Keratinocyte (primary cell): ENCODE measurements at regions not wholly inside any gene's neighbourhood (a gene's known extent, or its start where the extent isn't known, plus 50 kb on each side); places are given as distances from the start of the nearest gene placed in this dataset.

Source experiments
- DNase-seq: peaks from one replicate; pipeline ENCODE4 v3.0.0-alpha.2; 2011; ENCODE audit warnings: low read depth, missing footprints, low spot score
- FAIRE-seq: peaks from 2 replicates; lab custom pipeline; 2011; peaks lifted over from hg19 to GRCh38; lab: Jason Lieb, UNC
- H2AFZ ChIP-seq: 2 replicates; pipeline ENCODE4 v1.6.0; 2012; ENCODE audit warnings: low read length, control low read depth, inconsistent platforms; ENCODE audit not compliant: control insufficient read depth
- H3K27ac ChIP-seq: 2 replicates; pipeline ENCODE4 v1.5.1; 2011; ENCODE audit warnings: low read length; ENCODE audit not compliant: control insufficient read depth, insufficient read depth
- H3K27me3 ChIP-seq: 3 replicates; pipeline ENCODE4 v1.6.0; 2011; ENCODE audit warnings: low read length; ENCODE audit not compliant: control insufficient read depth, insufficient read depth; ENCODE audit errors: extremely low read depth
- H3K36me3 ChIP-seq, 2 experiments: 2 replicates in 1 of 2; 3 replicates in 1 of 2; pipeline ENCODE4 v1.5.1; 2011; ENCODE audit warnings: low read length in 2 of 2, mild to moderate bottlenecking in 1 of 2; ENCODE audit not compliant: control insufficient read depth in 2 of 2, insufficient read depth in 2 of 2; ENCODE audit errors: extremely low read depth in 1 of 2
- H3K4me1 ChIP-seq: 3 replicates; pipeline ENCODE4 v1.5.1; 2011; ENCODE audit warnings: low read length; ENCODE audit not compliant: control insufficient read depth, insufficient read depth; ENCODE audit errors: extremely low read depth
- H3K4me2 ChIP-seq: 3 replicates; pipeline ENCODE4 v1.6.0; 2011; ENCODE audit warnings: low read depth, low read length; ENCODE audit not compliant: control insufficient read depth, insufficient read depth; ENCODE audit errors: extremely low read depth
- H3K4me3 ChIP-seq, 3 experiments: fragments of 200-600 bp in 1 of 3; sonication (generic) in 1 of 3; 2 replicates in 2 of 3; 3 replicates in 1 of 3; pipeline ENCODE4 v1.5.1; 2011 to 2016; ENCODE audit warnings: low read length in 3 of 3, mild to moderate bottlenecking in 3 of 3, control low read depth in 2 of 3, inconsistent platforms in 1 of 3, low read depth in 1 of 3, mixed read lengths in 1 of 3, mixed run types in 1 of 3, moderate library complexity in 1 of 3; ENCODE audit not compliant: control insufficient read depth in 2 of 3, insufficient read depth in 2 of 3; ENCODE audit errors: extremely low read depth in 1 of 3
- H3K79me2 ChIP-seq: 2 replicates; pipeline ENCODE4 v1.6.0; 2012; ENCODE audit warnings: low read length; ENCODE audit not compliant: control insufficient read depth, insufficient read depth
- H3K9ac ChIP-seq: 3 replicates; pipeline ENCODE4 v1.6.0; 2011; ENCODE audit warnings: low read length; ENCODE audit not compliant: control insufficient read depth, insufficient read depth; ENCODE audit errors: extremely low read depth
- H3K9me1 ChIP-seq: 3 replicates; pipeline ENCODE4 v1.6.0; 2011; ENCODE audit warnings: low read length; ENCODE audit not compliant: control insufficient read depth, insufficient read depth; ENCODE audit errors: extremely low read depth
- H3K9me3 ChIP-seq: 2 replicates; pipeline ENCODE4 v1.5.1; 2012; ENCODE audit warnings: low read depth, low read length; ENCODE audit not compliant: control insufficient read depth
- H4K20me1 ChIP-seq: 3 replicates; pipeline ENCODE4 v1.6.0; 2011; ENCODE audit warnings: low read length; ENCODE audit not compliant: control insufficient read depth, insufficient read depth; ENCODE audit errors: extremely low read depth
- CTCF ChIP-seq, 3 experiments: IDR thresholded peaks in 1 of 3; conservative IDR thresholded peaks in 1 of 3; optimal IDR thresholded peaks in 1 of 3; 2 replicates in 2 of 3; 3 replicates in 1 of 3; pipeline versions ENCODE3 to v1.5.1; 2011; ENCODE audit warnings: low read length in 3 of 3, mild to moderate bottlenecking in 3 of 3, moderate library complexity in 2 of 3, control low read depth in 1 of 3, inconsistent platforms in 1 of 3; ENCODE audit not compliant: insufficient read depth in 2 of 3; ENCODE audit errors: extremely low read depth in 1 of 3
- EZH2 ChIP-seq: IDR thresholded peaks from one replicate; pipeline ENCODE4 v1.6.1; 2012; ENCODE audit warnings: inconsistent platforms, mild to moderate bottlenecking, low read length, moderate library complexity
- dilution Hi-C: fragments of 300-500 bp; cut with MboI; formaldehyde crosslinking; loops from one replicate; pipeline ENCODE4 v1.7.0; 2020; ENCODE audit warnings: low sequenced_read_pairs; ENCODE audit not compliant: extremely low pct_ligation_motif_present

DNA sequence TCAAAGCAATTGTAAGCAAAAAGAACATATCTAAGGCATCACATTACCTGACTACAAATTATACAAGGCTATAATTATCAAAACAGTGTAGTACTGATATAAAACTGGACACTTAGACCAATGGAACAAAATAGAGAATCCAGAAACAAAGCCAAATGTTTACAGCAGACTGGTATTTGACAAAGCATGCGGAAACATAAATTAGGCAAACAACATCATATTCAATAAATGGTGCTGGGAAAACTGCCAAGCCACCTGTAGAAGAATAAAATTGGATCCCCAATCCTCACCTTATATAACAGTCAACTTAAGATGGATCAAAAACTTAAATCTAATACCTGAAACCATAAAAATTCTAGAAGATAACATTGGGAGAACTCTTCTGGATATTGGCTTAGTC lies 240.8 kb upstream of the POM121L12 start:
- Histone ChIP-seq H3K9me1 (no peaks in the 10 kb centered on the region), H3K27ac (no peak overlapping the region), H3K9me3 (no peaks in the 10 kb centered on the region), H3K9ac (no peak overlapping the region), H3K36me3 (no peaks in the 10 kb centered on the region), H2AFZ (no peak overlapping the region), H3K4me2 (no peak overlapping the region), H3K4me1 (no peaks in the 10 kb centered on the region), H3K79me2 (no peaks in the 10 kb centered on the region), H3K4me3 (no peak overlapping the region), H3K27me3 (no peaks in the 10 kb centered on the region), H4K20me1 (no peaks in the 10 kb centered on the region)
- no peak for FAIRE-seq
- TF ChIP-seq CTCF (optimal IDR thresholded peaks at IDR 0.05 in 1 of 3, IDR thresholded peaks at IDR 0.05 in 1 of 3, conservative IDR thresholded peaks at IDR 0.05 in 1 of 3; ENCODE audit: extremely low read depth in 1 of 3, insufficient read depth in 2 of 3, low read length in 3 of 3) (no peak), EZH2 (no peak)
- dilution Hi-C loops, result no loop called here
- DNase-seq, result no peak

DNA sequence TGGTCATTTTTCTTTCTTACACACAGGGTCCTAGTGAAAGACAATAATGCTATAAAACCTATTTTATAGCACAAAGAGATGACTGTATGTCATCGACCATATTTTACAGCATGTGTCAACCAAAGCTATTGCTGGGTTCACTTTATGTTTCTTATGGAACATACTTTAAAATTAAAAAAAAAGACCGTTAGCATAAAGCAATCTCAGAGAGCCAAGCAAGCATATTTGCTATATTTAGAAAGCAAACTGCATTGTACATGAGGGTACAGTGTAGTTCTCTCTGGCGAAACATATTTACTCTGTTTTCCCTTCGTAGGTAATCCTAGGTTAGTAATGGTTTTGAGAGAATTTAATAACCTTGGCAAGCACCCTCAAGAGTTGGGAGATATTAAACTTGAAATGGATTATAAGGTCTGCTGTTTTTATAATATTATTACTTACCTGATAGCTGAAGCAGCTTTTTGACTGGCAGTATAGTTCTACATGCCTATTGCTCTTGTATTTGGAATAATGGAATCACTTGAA lies 244.2 kb upstream of the POM121L12 start:
- no peaks in the 10 kb centered on the region for H3K79me2 ChIP-seq
- H3K4me1 ChIP-seq, result no peaks in the 10 kb centered on the region
- TF ChIP-seq EZH2 (no peak), CTCF (optimal IDR thresholded peaks at IDR 0.05 in 1 of 3, IDR thresholded peaks at IDR 0.05 in 1 of 3, conservative IDR thresholded peaks at IDR 0.05 in 1 of 3; ENCODE audit: extremely low read depth in 1 of 3, insufficient read depth in 2 of 3, low read length in 3 of 3) (no peak)
- FAIRE-seq (no peak), DNase-seq (no peak)
- no peaks in the 10 kb centered on the region for H3K9me3 ChIP-seq
- dilution Hi-C loops, result no loop called here
- H4K20me1 ChIP-seq, result no peaks in the 10 kb centered on the region
- H3K27me3 ChIP-seq, result no peaks in the 10 kb centered on the region
- H2AFZ ChIP-seq, result no peak overlapping the region
- no peak overlapping the region for H3K4me3 ChIP-seq
- H3K36me3 ChIP-seq, result no peaks in the 10 kb centered on the region
- H3K9ac ChIP-seq, result no peak overlapping the region
- H3K4me2 ChIP-seq, result no peak overlapping the region
- H3K9me1 ChIP-seq, result no peaks in the 10 kb centered on the region
- H3K27ac ChIP-seq, result no peak overlapping the region
